ENCODE measurements at regions not wholly inside any gene's neighbourhood (a gene's known extent, or its start where the extent isn't known, plus 50 kb on each side); places are given as distances from the start of the nearest gene placed in this dataset.

GRCh38 chr10:28982974-28983373, 305.7 kb downstream of the BAMBI start:
- TF ChIP-seq CTCF (IDR thresholded peaks at IDR 0.05) (no peak), POLR2A (IDR thresholded peaks at IDR 0.05) (no peak)

Measured in heart left ventricle (tissue), 13 donors.